Spleen (tissue), 11 donors: ENCODE measurements at regions not wholly inside any gene's neighbourhood (a gene's known extent, or its start where the extent isn't known, plus 50 kb on each side); places are given as distances from the start of the nearest gene placed in this dataset.

Experiments
- DNase-seq: peaks from one replicate; pipeline ENCODE4 v3.0.0-alpha.2; 2020
- H3K27ac ChIP-seq, 8 donors: fragments of 200-600 bp; sonication (generic) in 7 of 8; 1 replicate in 4 of 8; 2 replicates in 4 of 8; pipeline versions ENCODE4 v1.5.0 to v1.8.0; 2016 to 2021; ENCODE audit warnings: inconsistent platforms in 4 of 8, mild to moderate bottlenecking in 4 of 8, moderate library complexity in 1 of 8
- H3K27me3 ChIP-seq, 7 donors: fragments of 200-600 bp; sonication (generic) in 6 of 7; replicated peaks in 1 of 7; 1 replicate in 4 of 7; 2 replicates in 3 of 7; pipeline versions ENCODE4 v1.5.0 to v1.8.0; 2016 to 2021; ENCODE audit warnings: inconsistent platforms in 3 of 7, mild to moderate bottlenecking in 1 of 7
- H3K36me3 ChIP-seq, 6 donors: fragments of 200-600 bp; sonication (generic) in 5 of 6; 1 replicate in 4 of 6; 2 replicates in 2 of 6; pipeline versions ENCODE4 v1.5.0 to v1.8.0; 2016 to 2021; ENCODE audit warnings: inconsistent platforms in 2 of 6
- H3K4me1 ChIP-seq, 6 donors: fragments of 200-600 bp; sonication (generic) in 5 of 6; 1 replicate in 3 of 6; 2 replicates in 3 of 6; pipeline versions ENCODE4 v1.5.0 to v1.8.0; 2016 to 2021; ENCODE audit warnings: inconsistent platforms in 3 of 6
- H3K4me3 ChIP-seq, 8 donors: fragments of 200-600 bp; sonication (generic) in 7 of 8; 1 replicate in 4 of 8; 2 replicates in 4 of 8; pipeline versions ENCODE4 v1.5.0 to v1.8.0; 2016 to 2021; ENCODE audit warnings: inconsistent platforms in 4 of 8, mild to moderate bottlenecking in 4 of 8, moderate library complexity in 2 of 8
- H3K9me3 ChIP-seq, 8 donors: fragments of 200-600 bp; sonication (generic) in 7 of 8; 1 replicate in 4 of 8; 2 replicates in 4 of 8; pipeline versions ENCODE4 v1.5.0 to v1.8.0; 2016 to 2021; ENCODE audit warnings: inconsistent platforms in 4 of 8
- POLR2A ChIP-seq, 3 donors: fragments of 450-650 bp; IDR thresholded peaks; one replicate each; pipeline ENCODE4 v1.5.1; 2017; ENCODE audit warnings: antibody characterized with exemption in 3 of 3, mild to moderate bottlenecking in 1 of 3
- POLR2AphosphoS5 ChIP-seq, 3 donors: sonication (generic); formaldehyde crosslinking; IDR thresholded peaks; one replicate each; pipeline ENCODE4 v1.5.1; 2017; ENCODE audit warnings: antibody characterized with exemption in 3 of 3
- WGBS, 5 donors: extraction: QIAGEN DNeasy Blood & Tissue Kit in 3 of 5; methylation state at CpG; one replicate each; pipeline versions ENCODE4 v1.1.5 to v1.1.7; 2013 to 2018; 5-methylcytosine and 5-hydroxymethylcytosine counted together
- intact Hi-C: fragments of 100-400 bp; cut with DNase I; formaldehyde crosslinking; loops from one replicate; pipeline ENCODE4 v1.15.0; 2023; ENCODE audit warnings: low total_unique reads
- TF ChIP-seq, protein P1 (sequence below), 11 experiments: fragments of 200-600 bp in 7 of 11; fragments of 450-650 bp in 4 of 11; sonication (generic) in 4 of 11; IDR thresholded peaks in 8 of 11; conservative IDR thresholded peaks in 3 of 11; 1 replicate in 7 of 11; 2 replicates in 4 of 11; pipeline versions ENCODE4 v1.4.0 to v1.8.0; 2016 to 2021; ENCODE audit warnings: antibody characterized with exemption in 11 of 11, inconsistent platforms in 4 of 11, mild to moderate bottlenecking in 1 of 11
- donor health status: healthy with polysubstance abuse.
- donor health status: DM: no; HTN: no; CAD: no; lungs with moderate emphysema.
- donor health status: DM: no; HTN: no; CAD: no.
- donor health status: Bipolar disorder and iron deficiency.
- donor health status: healthy.
- donor health status: DM: no; HTN: no; CAD: no.
- donor health status: DM: yes; HTN: yes; CAD: no.

DNA sequence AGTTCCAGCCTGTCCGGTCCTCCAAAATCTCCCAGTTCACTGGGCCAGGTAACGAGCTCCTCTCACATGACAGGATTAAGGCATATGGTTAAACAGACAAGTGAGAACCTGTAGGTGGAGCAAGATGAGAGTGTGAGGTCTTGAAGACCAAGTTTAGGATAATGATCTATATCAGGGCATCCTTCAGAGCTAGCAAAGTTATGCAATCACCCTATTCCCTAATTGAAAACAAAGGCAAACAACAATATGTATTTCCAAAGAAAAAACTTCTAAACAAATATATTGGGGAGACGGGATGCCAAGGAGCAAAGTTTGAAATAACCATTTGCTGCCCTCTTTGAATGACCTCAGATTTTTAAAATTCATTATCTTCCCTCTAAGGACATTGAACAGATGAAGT lies 571.2 kb downstream of the BCL11B start:
- Histone ChIP-seq H3K27ac (no peak overlapping the region), H3K9me3 (peaks cover 0 to 13% (median 9%) of the 10 kb centered on the region in 8 donors), H3K27me3 (no peaks in the 10 kb centered on the region), H3K4me1 (peaks cover 0 to 11% (median 0%) of the 10 kb centered on the region in 6 donors), H3K36me3 (no peaks in the 10 kb centered on the region), H3K4me3 (no peak overlapping the region)
- DNase-seq: no peak
- intact Hi-C loops: no loop called here
- WGBS, 5 donors: 73 to 79% (median 74%) methylated on average over 3 of the region's 3 CpGs
- TF ChIP-seq POLR2AphosphoS5 (IDR thresholded peaks at IDR 0.05) (no peak), POLR2A (IDR thresholded peaks at IDR 0.05) (no peak)
- TF ChIP-seq, protein P1, sequence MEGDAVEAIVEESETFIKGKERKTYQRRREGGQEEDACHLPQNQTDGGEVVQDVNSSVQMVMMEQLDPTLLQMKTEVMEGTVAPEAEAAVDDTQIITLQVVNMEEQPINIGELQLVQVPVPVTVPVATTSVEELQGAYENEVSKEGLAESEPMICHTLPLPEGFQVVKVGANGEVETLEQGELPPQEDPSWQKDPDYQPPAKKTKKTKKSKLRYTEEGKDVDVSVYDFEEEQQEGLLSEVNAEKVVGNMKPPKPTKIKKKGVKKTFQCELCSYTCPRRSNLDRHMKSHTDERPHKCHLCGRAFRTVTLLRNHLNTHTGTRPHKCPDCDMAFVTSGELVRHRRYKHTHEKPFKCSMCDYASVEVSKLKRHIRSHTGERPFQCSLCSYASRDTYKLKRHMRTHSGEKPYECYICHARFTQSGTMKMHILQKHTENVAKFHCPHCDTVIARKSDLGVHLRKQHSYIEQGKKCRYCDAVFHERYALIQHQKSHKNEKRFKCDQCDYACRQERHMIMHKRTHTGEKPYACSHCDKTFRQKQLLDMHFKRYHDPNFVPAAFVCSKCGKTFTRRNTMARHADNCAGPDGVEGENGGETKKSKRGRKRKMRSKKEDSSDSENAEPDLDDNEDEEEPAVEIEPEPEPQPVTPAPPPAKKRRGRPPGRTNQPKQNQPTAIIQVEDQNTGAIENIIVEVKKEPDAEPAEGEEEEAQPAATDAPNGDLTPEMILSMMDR (IDR thresholded peaks at IDR 0.05 in 8 of 11, conservative IDR thresholded peaks at IDR 0.05 in 3 of 11): no peak

DNA sequence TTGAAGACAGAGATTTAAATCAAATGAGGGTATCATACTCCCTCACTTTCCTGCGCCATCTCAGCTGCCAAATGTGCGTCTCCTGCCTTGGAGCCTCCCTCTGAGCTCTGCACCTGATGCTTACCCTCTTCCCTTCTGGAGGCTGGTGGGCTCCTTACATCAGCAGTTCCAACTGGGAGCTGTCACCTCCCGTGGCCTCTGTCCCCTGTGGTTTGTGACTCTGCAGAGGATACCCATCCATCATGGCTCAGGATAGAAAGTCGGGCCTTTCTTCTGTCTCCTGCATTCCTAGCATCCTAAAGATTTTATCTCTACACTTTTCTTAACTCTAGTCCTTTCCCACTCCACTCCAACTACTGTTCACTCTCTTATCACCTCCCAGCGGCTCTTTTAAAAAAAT lies 570.6 kb downstream of the BCL11B start:
- 64 to 78% (median 69%) methylated on average over 5 of the region's 5 CpGs for WGBS, 5 donors
- Histone ChIP-seq H3K9me3 (peaks cover 0 to 13% (median 8%) of the 10 kb centered on the region in 8 donors), H3K27ac (no peak overlapping the region), H3K4me1 (peaks cover 0 to 11% (median 0%) of the 10 kb centered on the region in 6 donors), H3K27me3 (no peaks in the 10 kb centered on the region), H3K36me3 (no peaks in the 10 kb centered on the region), H3K4me3 (no peak overlapping the region)
- no peak for DNase-seq
- intact Hi-C loops: no loop called here
- TF ChIP-seq, protein P1 (IDR thresholded peaks at IDR 0.05 in 8 of 11, conservative IDR thresholded peaks at IDR 0.05 in 3 of 11): no peak
- TF ChIP-seq POLR2AphosphoS5 (IDR thresholded peaks at IDR 0.05): no peak
- TF ChIP-seq POLR2A (IDR thresholded peaks at IDR 0.05): no peak

DNA sequence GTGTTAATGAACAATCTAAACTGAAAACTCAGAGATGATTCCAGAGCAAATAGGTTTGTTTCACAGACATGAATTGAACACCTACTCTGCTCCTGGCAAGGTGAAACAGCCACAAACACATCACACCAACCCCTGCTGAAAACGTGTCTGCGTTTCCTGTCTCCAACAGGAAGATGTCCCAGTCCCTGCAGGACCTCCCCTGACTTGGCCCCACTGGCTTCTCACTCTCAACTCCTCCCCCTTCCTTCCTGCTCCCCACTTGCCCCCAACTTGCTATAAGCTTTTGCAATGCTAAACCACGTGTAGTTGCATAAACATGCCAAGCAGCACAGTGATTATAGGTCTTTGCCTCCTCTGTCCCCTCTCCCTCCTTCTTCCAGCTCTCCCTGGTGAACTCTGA lies 567.6 kb downstream of the BCL11B start:
- intact Hi-C loops: no loop called here
- Histone ChIP-seq H3K4me3 (no peak overlapping the region), H3K36me3 (no peaks in the 10 kb centered on the region), H3K9me3 (no peaks in the 10 kb centered on the region), H3K27ac (peak overlapping the region in 1 of 8 donors; percentile 47), H3K27me3 (no peaks in the 10 kb centered on the region), H3K4me1 (peaks cover 0 to 11% (median 0%) of the 10 kb centered on the region in 6 donors)
- TF ChIP-seq POLR2A (IDR thresholded peaks at IDR 0.05): no peak
- peak in 1 of 3 donors; percentile 31 for TF ChIP-seq POLR2AphosphoS5 (IDR thresholded peaks at IDR 0.05)
- TF ChIP-seq, protein P1 (IDR thresholded peaks at IDR 0.05 in 8 of 11, conservative IDR thresholded peaks at IDR 0.05 in 3 of 11): no peak
- DNase-seq: no peak
- 4 to 12% (median 7%) methylated on average over 3 of the region's 3 CpGs for WGBS, 5 donors

DNA sequence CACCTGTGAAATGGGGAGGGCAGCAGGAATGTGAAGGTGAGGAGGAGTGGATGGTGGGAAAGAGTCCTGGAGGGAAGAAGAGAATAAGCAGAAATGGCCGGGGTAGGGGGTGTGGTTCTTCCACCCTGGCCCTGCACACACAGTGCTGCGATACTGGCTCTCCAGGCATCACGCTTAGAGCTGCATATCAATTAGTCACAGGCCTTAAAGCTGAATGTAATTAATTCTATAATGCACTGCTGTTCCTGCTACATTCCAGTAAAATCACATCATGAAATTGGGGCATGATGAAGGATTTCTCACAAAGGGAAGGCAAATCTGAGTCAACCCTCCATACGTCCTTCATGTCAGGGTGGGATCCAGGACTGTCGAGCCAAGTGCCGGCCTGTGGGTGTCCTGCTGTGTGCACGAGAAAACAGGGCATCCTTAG lies 566.1 kb downstream of the BCL11B start:
- no peaks in the 10 kb centered on the region for H3K9me3 ChIP-seq

More for the DNA sequence above, 566.1 kb downstream of the BCL11B start:
- Histone ChIP-seq H3K27me3 (no peaks in the 10 kb centered on the region), H3K36me3 (no peaks in the 10 kb centered on the region), H3K4me3 (no peak overlapping the region), H3K27ac (no peak overlapping the region), H3K4me1 (peaks cover 0 to 11% (median 0%) of the 10 kb centered on the region in 6 donors)
- 50 to 68% (median 65%) methylated on average over 7 of the region's 7 CpGs for WGBS, 5 donors
- TF ChIP-seq POLR2A (IDR thresholded peaks at IDR 0.05) (no peak), POLR2AphosphoS5 (IDR thresholded peaks at IDR 0.05) (no peak)
- TF ChIP-seq, protein P1 (IDR thresholded peaks at IDR 0.05 in 8 of 11, conservative IDR thresholded peaks at IDR 0.05 in 3 of 11): no peak
- intact Hi-C loops: no loop called here
- DNase-seq: no peak
